Body of pancreas (tissue), 4 donors: ENCODE measurements at regions not wholly inside any gene's neighbourhood (a gene's known extent, or its start where the extent isn't known, plus 50 kb on each side); places are given as distances from the start of the nearest gene placed in this dataset.

Source experiments
- POLR2A ChIP-seq, 3 donors: fragments of 450-650 bp; IDR thresholded peaks; one replicate each; pipeline ENCODE4 v1.6.1; 2016; ENCODE audit warnings: antibody characterized with exemption in 3 of 3, mild to moderate bottlenecking in 2 of 3
- TF ChIP-seq, protein P1 (sequence below), 7 experiments: fragments of 450-650 bp in 4 of 7; fragments of 200-600 bp in 3 of 7; sonication (generic) in 3 of 7; IDR thresholded peaks; one replicate each; pipeline ENCODE4 v1.5.1; 2016 to 2019; ENCODE audit warnings: antibody characterized with exemption in 7 of 7

- TF ChIP-seq, protein P1, sequence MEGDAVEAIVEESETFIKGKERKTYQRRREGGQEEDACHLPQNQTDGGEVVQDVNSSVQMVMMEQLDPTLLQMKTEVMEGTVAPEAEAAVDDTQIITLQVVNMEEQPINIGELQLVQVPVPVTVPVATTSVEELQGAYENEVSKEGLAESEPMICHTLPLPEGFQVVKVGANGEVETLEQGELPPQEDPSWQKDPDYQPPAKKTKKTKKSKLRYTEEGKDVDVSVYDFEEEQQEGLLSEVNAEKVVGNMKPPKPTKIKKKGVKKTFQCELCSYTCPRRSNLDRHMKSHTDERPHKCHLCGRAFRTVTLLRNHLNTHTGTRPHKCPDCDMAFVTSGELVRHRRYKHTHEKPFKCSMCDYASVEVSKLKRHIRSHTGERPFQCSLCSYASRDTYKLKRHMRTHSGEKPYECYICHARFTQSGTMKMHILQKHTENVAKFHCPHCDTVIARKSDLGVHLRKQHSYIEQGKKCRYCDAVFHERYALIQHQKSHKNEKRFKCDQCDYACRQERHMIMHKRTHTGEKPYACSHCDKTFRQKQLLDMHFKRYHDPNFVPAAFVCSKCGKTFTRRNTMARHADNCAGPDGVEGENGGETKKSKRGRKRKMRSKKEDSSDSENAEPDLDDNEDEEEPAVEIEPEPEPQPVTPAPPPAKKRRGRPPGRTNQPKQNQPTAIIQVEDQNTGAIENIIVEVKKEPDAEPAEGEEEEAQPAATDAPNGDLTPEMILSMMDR (IDR thresholded peaks at IDR 0.05), result no peak
- no peak for TF ChIP-seq POLR2A (IDR thresholded peaks at IDR 0.05)
These were observed 272.3 kb downstream of the FOXL1 start for GRCh38 chr16:86850670-86851069.
